ENCODE measurements at regions not wholly inside any gene's neighbourhood (a gene's known extent, or its start where the extent isn't known, plus 50 kb on each side); places are given as distances from the start of the nearest gene placed in this dataset.

DNA sequence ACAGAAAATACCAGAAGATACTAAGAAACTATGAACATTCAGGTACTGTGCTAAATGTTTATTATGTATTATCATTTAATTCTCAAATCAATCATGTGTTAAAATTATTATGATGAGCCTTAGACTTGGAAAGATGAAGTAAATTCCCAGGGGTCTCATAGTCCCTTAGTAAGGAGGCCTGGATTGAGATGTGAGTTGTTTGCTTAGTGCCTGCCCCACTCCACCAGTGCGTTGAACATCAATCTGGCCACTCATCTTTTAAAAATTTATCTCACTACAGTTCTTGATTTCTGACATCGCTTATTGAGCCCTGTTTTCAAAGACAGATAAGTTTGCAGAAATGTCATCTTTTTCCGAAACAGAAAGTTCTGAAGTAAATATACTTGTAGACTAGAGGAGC is 618.4 kb upstream of the SEMA3D start:
- no peaks in the 10 kb centered on the region for H3K36me3 ChIP-seq (ENCODE audit: control insufficient read depth in 2 of 2, extremely low read depth in 1 of 2, insufficient read depth in 2 of 2, low read length in 2 of 2)
- no peaks in the 10 kb centered on the region for H3K79me2 ChIP-seq (ENCODE audit: control insufficient read depth, insufficient read depth, low read length)
- no peak for DNase-seq (ENCODE audit: low read depth, low spot score)
- no peak overlapping the region for H3K4me3 ChIP-seq (ENCODE audit: control insufficient read depth in 2 of 3, extremely low read depth in 1 of 3, insufficient read depth in 2 of 3, low read depth in 1 of 3, low read length in 3 of 3)
- no peaks in the 10 kb centered on the region for H3K9me3 ChIP-seq (ENCODE audit: control insufficient read depth, low read depth, low read length)
- H3K9me1 ChIP-seq (ENCODE audit: control insufficient read depth, extremely low read depth, insufficient read depth, low read length): no peaks in the 10 kb centered on the region
- no peaks in the 10 kb centered on the region for H4K20me1 ChIP-seq (ENCODE audit: control insufficient read depth, extremely low read depth, insufficient read depth, low read length)
- no peak for TF ChIP-seq EZH2 (IDR thresholded peaks at IDR 0.05; ENCODE audit: low read length)
- TF ChIP-seq, protein P1, sequence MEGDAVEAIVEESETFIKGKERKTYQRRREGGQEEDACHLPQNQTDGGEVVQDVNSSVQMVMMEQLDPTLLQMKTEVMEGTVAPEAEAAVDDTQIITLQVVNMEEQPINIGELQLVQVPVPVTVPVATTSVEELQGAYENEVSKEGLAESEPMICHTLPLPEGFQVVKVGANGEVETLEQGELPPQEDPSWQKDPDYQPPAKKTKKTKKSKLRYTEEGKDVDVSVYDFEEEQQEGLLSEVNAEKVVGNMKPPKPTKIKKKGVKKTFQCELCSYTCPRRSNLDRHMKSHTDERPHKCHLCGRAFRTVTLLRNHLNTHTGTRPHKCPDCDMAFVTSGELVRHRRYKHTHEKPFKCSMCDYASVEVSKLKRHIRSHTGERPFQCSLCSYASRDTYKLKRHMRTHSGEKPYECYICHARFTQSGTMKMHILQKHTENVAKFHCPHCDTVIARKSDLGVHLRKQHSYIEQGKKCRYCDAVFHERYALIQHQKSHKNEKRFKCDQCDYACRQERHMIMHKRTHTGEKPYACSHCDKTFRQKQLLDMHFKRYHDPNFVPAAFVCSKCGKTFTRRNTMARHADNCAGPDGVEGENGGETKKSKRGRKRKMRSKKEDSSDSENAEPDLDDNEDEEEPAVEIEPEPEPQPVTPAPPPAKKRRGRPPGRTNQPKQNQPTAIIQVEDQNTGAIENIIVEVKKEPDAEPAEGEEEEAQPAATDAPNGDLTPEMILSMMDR (optimal IDR thresholded peaks at IDR 0.05 in 1 of 3, IDR thresholded peaks at IDR 0.05 in 1 of 3, conservative IDR thresholded peaks at IDR 0.05 in 1 of 3; ENCODE audit: extremely low read depth in 1 of 3, insufficient read depth in 2 of 3, low read length in 3 of 3): no peak
- no peak overlapping the region for H3K9ac ChIP-seq (ENCODE audit: control insufficient read depth, extremely low read depth, insufficient read depth, low read length)
- no peak overlapping the region for H2AFZ ChIP-seq (ENCODE audit: control insufficient read depth, low read length)
- no peak overlapping the region for H3K27ac ChIP-seq (ENCODE audit: control insufficient read depth, insufficient read depth, low read length)
- no peaks in the 10 kb centered on the region for H3K4me1 ChIP-seq (ENCODE audit: control insufficient read depth, extremely low read depth, insufficient read depth, low read length)
- H3K27me3 ChIP-seq (ENCODE audit: control insufficient read depth, extremely low read depth, insufficient read depth, low read length): no peaks in the 10 kb centered on the region
- FAIRE-seq: no peak
- dilution Hi-C loops (cut with MboI; ENCODE audit: extremely low pct_ligation_motif_present, low sequenced_read_pairs): no loop called here
- H3K4me2 ChIP-seq (ENCODE audit: control insufficient read depth, extremely low read depth, insufficient read depth, low read depth, low read length): no peak overlapping the region

DNA sequence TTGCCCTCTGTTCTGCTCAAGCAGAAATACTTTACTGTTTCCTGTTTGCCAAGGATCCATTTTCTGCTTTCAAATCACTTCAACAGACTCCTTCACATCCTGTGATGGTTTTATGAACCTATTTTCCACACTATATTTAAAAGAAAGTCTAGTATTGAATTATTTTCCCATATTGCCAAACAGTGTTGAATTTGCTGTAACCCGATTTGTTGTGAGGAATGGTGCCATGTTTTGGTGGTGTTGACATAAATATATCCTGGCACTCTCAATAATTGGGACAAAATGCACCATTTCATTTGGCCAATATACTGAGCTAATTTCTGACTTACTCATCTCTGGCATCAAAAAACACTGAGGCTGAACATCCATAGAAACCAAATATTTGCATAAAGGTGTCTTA is 615.4 kb upstream of the SEMA3D start:
- H3K36me3 ChIP-seq (ENCODE audit: control insufficient read depth in 2 of 2, extremely low read depth in 1 of 2, insufficient read depth in 2 of 2, low read length in 2 of 2): no peaks in the 10 kb centered on the region
- no peak overlapping the region for H3K9ac ChIP-seq (ENCODE audit: control insufficient read depth, extremely low read depth, insufficient read depth, low read length)
- H3K27ac ChIP-seq (ENCODE audit: control insufficient read depth, insufficient read depth, low read length): no peak overlapping the region
- H3K79me2 ChIP-seq (ENCODE audit: control insufficient read depth, insufficient read depth, low read length): no peaks in the 10 kb centered on the region
- DNase-seq (ENCODE audit: low read depth, low spot score) (no peak), FAIRE-seq (no peak)
- H3K9me1 ChIP-seq (ENCODE audit: control insufficient read depth, extremely low read depth, insufficient read depth, low read length): no peaks in the 10 kb centered on the region
- H4K20me1 ChIP-seq (ENCODE audit: control insufficient read depth, extremely low read depth, insufficient read depth, low read length): no peaks in the 10 kb centered on the region
- no peak overlapping the region for H3K4me3 ChIP-seq (ENCODE audit: control insufficient read depth in 2 of 3, extremely low read depth in 1 of 3, insufficient read depth in 2 of 3, low read depth in 1 of 3, low read length in 3 of 3)
- no peaks in the 10 kb centered on the region for H3K27me3 ChIP-seq (ENCODE audit: control insufficient read depth, extremely low read depth, insufficient read depth, low read length)
- no peak overlapping the region for H3K4me2 ChIP-seq (ENCODE audit: control insufficient read depth, extremely low read depth, insufficient read depth, low read depth, low read length)
- TF ChIP-seq, protein P1 (optimal IDR thresholded peaks at IDR 0.05 in 1 of 3, IDR thresholded peaks at IDR 0.05 in 1 of 3, conservative IDR thresholded peaks at IDR 0.05 in 1 of 3; ENCODE audit: extremely low read depth in 1 of 3, insufficient read depth in 2 of 3, low read length in 3 of 3): no peak
- no peak for TF ChIP-seq EZH2 (IDR thresholded peaks at IDR 0.05; ENCODE audit: low read length)
- dilution Hi-C loops (cut with MboI; ENCODE audit: extremely low pct_ligation_motif_present, low sequenced_read_pairs): no loop called here
- H2AFZ ChIP-seq (ENCODE audit: control insufficient read depth, low read length): no peak overlapping the region
- H3K9me3 ChIP-seq (ENCODE audit: control insufficient read depth, low read depth, low read length): no peaks in the 10 kb centered on the region
- H3K4me1 ChIP-seq (ENCODE audit: control insufficient read depth, extremely low read depth, insufficient read depth, low read length): no peaks in the 10 kb centered on the region

Measured in keratinocyte (primary cell).